GM12878 (cell line): ENCODE measurements at regions not wholly inside any gene's neighbourhood (a gene's known extent, or its start where the extent isn't known, plus 50 kb on each side); places are given as distances from the start of the nearest gene placed in this dataset.

Experiments used
- ATF2 ChIP-seq: IDR thresholded peaks from 2 replicates; pipeline ENCODE4 v1.6.1; 2012; ENCODE audit warnings: low read length, inconsistent platforms
- CTCF ChIP-seq, 3 experiments: IDR thresholded peaks in 2 of 3; conservative IDR thresholded peaks in 1 of 3; 2 replicates each; pipeline ENCODE4 v1.5.1; 2011; ENCODE audit warnings: low read depth in 3 of 3, low read length in 3 of 3, mild to moderate bottlenecking in 3 of 3, control low read depth in 2 of 3, moderate library complexity in 2 of 3, inconsistent platforms in 1 of 3, mixed read lengths in 1 of 3; ENCODE audit not compliant: control insufficient read depth in 2 of 3, insufficient read depth in 1 of 3; ENCODE audit errors: extremely low read depth in 1 of 3
- HCFC1 ChIP-seq: fragments of 150-350 bp; IDR thresholded peaks from 2 replicates; pipeline ENCODE4 v1.6.1; 2014; ENCODE audit warnings: low read length
- HDAC6 ChIP-seq: fragments of 200-600 bp; sonication (generic); IDR thresholded peaks from one replicate; pipeline ENCODE4 v1.8.0; 2017; ENCODE audit warnings: antibody characterized with exemption; ENCODE audit not compliant: unreplicated experiment
- JUNB ChIP-seq: IDR thresholded peaks from 2 replicates; pipeline ENCODE4 v1.6.1; 2016; ENCODE audit warnings: antibody characterized with exemption, mild to moderate bottlenecking
- NFYA ChIP-seq: IDR thresholded peaks from 2 replicates; pipeline ENCODE4 v1.6.1; 2011; ENCODE audit warnings: low read depth, mild to moderate bottlenecking, low read length, improper control_type of control experiment, borderline replicate concordance
- REST ChIP-seq: IDR thresholded peaks from 2 replicates; pipeline ENCODE4 v1.6.1; 2012; ENCODE audit warnings: mild to moderate bottlenecking, low read depth, low read length
- RFX5 ChIP-seq: IDR thresholded peaks from 2 replicates; pipeline ENCODE4 v1.6.1; 2011; ENCODE audit warnings: low read depth, low read length, improper control_type of control experiment

GRCh38 chr9:78470216-78470615, 173.3 kb downstream of the PSAT1 start:
- TF ChIP-seq RFX5 (no peak), NFYA (no peak), JUNB (no peak), CTCF (IDR thresholded peaks at IDR 0.05 in 2 of 3, conservative IDR thresholded peaks at IDR 0.05 in 1 of 3; ENCODE audit: control insufficient read depth in 2 of 3, extremely low read depth in 1 of 3, insufficient read depth in 1 of 3, low read depth in 3 of 3, low read length in 3 of 3) (no peak), HDAC6 (no peak), HCFC1 (no peak), ATF2 (no peak), REST (no peak)
